Body of pancreas (tissue), 4 donors: ENCODE measurements at regions not wholly inside any gene's neighbourhood (a gene's known extent, or its start where the extent isn't known, plus 50 kb on each side); places are given as distances from the start of the nearest gene placed in this dataset.

Experiments
- POLR2A ChIP-seq, 3 donors: fragments of 450-650 bp; IDR thresholded peaks; one replicate each; pipeline ENCODE4 v1.6.1; 2016; ENCODE audit warnings: antibody characterized with exemption in 3 of 3, mild to moderate bottlenecking in 2 of 3
- TF ChIP-seq, protein P1 (sequence below), 7 experiments: fragments of 450-650 bp in 4 of 7; fragments of 200-600 bp in 3 of 7; sonication (generic) in 3 of 7; IDR thresholded peaks; one replicate each; pipeline ENCODE4 v1.5.1; 2016 to 2019; ENCODE audit warnings: antibody characterized with exemption in 7 of 7

DNA sequence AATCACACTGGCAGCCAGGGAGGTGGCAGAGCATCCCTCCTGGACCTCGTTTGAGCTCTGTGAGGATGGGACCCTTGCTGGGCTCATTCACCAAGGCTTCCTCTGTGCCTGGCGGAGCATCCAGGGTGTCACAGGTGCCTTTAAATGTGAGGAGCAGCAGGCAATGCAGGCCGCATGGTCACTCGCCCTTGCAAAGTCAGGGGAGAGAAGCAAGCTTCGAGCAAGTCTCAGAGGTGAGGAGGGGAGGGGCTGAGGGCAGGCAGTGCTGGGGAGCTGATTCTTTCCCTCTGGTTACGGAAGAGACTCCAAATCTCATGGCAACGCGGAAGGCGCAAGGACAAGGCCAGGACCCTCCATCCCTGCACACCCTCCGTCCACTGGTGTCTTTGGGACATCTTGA, 182.7 kb upstream of the PMEPA1 start:
- TF ChIP-seq POLR2A (IDR thresholded peaks at IDR 0.05) = no peak
- TF ChIP-seq, protein P1, sequence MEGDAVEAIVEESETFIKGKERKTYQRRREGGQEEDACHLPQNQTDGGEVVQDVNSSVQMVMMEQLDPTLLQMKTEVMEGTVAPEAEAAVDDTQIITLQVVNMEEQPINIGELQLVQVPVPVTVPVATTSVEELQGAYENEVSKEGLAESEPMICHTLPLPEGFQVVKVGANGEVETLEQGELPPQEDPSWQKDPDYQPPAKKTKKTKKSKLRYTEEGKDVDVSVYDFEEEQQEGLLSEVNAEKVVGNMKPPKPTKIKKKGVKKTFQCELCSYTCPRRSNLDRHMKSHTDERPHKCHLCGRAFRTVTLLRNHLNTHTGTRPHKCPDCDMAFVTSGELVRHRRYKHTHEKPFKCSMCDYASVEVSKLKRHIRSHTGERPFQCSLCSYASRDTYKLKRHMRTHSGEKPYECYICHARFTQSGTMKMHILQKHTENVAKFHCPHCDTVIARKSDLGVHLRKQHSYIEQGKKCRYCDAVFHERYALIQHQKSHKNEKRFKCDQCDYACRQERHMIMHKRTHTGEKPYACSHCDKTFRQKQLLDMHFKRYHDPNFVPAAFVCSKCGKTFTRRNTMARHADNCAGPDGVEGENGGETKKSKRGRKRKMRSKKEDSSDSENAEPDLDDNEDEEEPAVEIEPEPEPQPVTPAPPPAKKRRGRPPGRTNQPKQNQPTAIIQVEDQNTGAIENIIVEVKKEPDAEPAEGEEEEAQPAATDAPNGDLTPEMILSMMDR (IDR thresholded peaks at IDR 0.05) = no peak
